ENCODE measurements at regions not wholly inside any gene's neighbourhood (a gene's known extent, or its start where the extent isn't known, plus 50 kb on each side); places are given as distances from the start of the nearest gene placed in this dataset.

- H3K27me3 ChIP-seq, result no peaks in the 10 kb centered on the region
- H3K9me3 ChIP-seq, result no peaks in the 10 kb centered on the region
- no peaks in the 10 kb centered on the region for H3K4me1 ChIP-seq
- H3K4me3 ChIP-seq, result no peak overlapping the region
- no peak for TF ChIP-seq CTCF (IDR thresholded peaks at IDR 0.05)
- DNase-seq (ENCODE audit: low spot score), result no peak
- no peak overlapping the region for H3K27ac ChIP-seq
- H3K36me3 ChIP-seq, result no peaks in the 10 kb centered on the region
These were observed 84.8 kb upstream of the TOX3 start for GRCh38 chr16:52631711-52632110.

DNA sequence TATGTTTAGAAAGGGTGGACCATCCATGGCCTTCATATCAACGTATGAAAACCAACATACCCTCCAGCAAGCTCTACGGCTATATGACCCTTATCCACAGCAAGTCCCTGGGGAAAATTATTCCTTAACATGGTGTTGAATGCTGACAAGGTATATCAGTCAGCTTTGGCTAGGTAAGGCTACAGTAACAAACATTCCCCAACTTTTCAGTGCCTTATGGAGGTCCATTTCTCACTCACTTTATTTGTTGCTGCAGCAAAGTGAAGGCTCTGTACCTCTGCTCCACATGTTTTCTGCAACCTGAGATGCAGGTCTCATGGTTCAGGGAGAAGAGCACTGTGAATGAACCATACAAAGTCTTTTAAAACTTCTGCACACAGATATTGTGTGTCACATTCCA lies 83.8 kb upstream of the TOX3 start:
- Histone ChIP-seq H3K27ac (no peak overlapping the region), H3K36me3 (no peaks in the 10 kb centered on the region), H3K4me1 (no peaks in the 10 kb centered on the region), H3K4me3 (no peak overlapping the region), H3K27me3 (no peaks in the 10 kb centered on the region), H3K9me3 (no peaks in the 10 kb centered on the region)
- no peak for TF ChIP-seq CTCF (IDR thresholded peaks at IDR 0.05)
- no peak for DNase-seq (ENCODE audit: low spot score)

- no peak overlapping the region for H3K27ac ChIP-seq
- no peak overlapping the region for H3K4me3 ChIP-seq
- no peaks in the 10 kb centered on the region for H3K9me3 ChIP-seq
- no peaks in the 10 kb centered on the region for H3K27me3 ChIP-seq
- H3K4me1 ChIP-seq, result no peaks in the 10 kb centered on the region
- no peak for TF ChIP-seq CTCF (IDR thresholded peaks at IDR 0.05)
- DNase-seq (ENCODE audit: low spot score), result no peak
- H3K36me3 ChIP-seq, result no peaks in the 10 kb centered on the region
These were observed 82.4 kb upstream of the TOX3 start for GRCh38 chr16:52629296-52629695.

DNA sequence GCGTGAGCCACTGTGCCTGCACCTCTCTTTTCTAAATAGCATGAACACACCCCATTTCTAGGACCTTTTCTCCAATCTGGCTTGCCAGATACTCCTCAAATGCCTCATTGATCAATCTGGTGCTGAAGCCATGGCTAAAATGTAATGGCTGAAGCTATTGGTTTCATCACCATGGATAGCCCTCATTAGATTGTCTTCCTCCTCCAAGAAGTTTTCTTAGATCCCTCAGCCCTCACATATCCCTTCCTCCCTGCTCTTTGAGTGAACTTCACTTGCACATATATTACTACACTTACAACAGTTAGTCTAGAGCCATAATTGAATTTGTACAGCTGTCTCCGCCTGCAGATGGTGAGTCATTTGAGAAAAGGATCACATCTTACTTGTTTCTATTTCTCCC lies 77.9 kb upstream of the TOX3 start:
- Histone ChIP-seq H3K27ac (no peak overlapping the region), H3K27me3 (no peaks in the 10 kb centered on the region), H3K4me1 (no peaks in the 10 kb centered on the region), H3K36me3 (no peaks in the 10 kb centered on the region), H3K9me3 (no peaks in the 10 kb centered on the region), H3K4me3 (no peak overlapping the region)
- no peak for TF ChIP-seq CTCF (IDR thresholded peaks at IDR 0.05)
- no peak for DNase-seq (ENCODE audit: low spot score)

DNA sequence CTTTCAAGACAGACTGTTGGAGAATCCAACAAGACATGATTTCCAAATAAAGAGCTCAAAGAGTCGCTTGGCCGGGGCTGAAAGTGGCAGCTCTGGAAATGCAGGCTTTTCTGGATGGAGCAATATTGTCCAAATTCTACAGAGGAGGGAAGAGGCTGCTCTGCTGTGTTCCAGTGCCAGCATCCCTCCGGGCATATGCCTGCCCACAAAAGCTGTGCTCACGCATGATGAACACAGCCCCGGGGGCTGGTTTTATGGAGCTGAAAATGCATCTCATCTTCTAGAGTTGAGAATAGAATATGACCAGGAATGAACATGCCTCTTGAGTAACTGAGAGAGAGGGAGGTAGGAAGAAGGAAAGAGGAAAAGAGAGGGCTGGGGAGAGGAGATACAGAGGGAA lies 74.7 kb upstream of the TOX3 start:
- no peaks in the 10 kb centered on the region for H3K27me3 ChIP-seq
- peaks cover 0 to 7% of the 10 kb centered on the region in 2 donors for H3K9me3 ChIP-seq
- no peaks in the 10 kb centered on the region for H3K4me1 ChIP-seq
- TF ChIP-seq CTCF (IDR thresholded peaks at IDR 0.05), result no peak
- DNase-seq (ENCODE audit: low spot score), result no peak
- H3K4me3 ChIP-seq, result no peak overlapping the region
- H3K27ac ChIP-seq, result no peak overlapping the region
- no peaks in the 10 kb centered on the region for H3K36me3 ChIP-seq

- no peak for DNase-seq (ENCODE audit: low spot score)
These were observed 72.0 kb upstream of the TOX3 start for GRCh38 chr16:52618753-52619497.

More at GRCh38 chr16:52618753-52619497, 72.0 kb upstream of the TOX3 start:
- TF ChIP-seq CTCF (IDR thresholded peaks at IDR 0.05), result no peak
- Histone ChIP-seq H3K4me1 (no peaks in the 10 kb centered on the region), H3K36me3 (no peaks in the 10 kb centered on the region), H3K4me3 (no peak overlapping the region), H3K27ac (no peak overlapping the region), H3K9me3 (peaks cover 0 to 7% of the 10 kb centered on the region in 2 donors), H3K27me3 (no peaks in the 10 kb centered on the region)
